Caco-2 (cell line): ENCODE measurements at regions not wholly inside any gene's neighbourhood (a gene's known extent, or its start where the extent isn't known, plus 50 kb on each side); places are given as distances from the start of the nearest gene placed in this dataset.

Source experiments
- BruUV-seq: library from RNA; stranded (reverse); fragments of 400-500 nt; replicated peaks from 2 replicates; lab custom pipeline; 2021; lab: Mats Ljungman, UMichigan
- CTCF ChIA-PET: fragments of 300-600 bp; sonication (Branson Sonifier 250); formaldehyde crosslinking; loops from one replicate; lab custom pipeline; 2022; ENCODE audit warnings: antibody characterized with exemption; lab: Charles Lee
- POLR2A ChIA-PET: fragments of 300-600 bp; sonication (Branson Sonifier 250); formaldehyde crosslinking; loops from one replicate; lab custom pipeline; 2022; ENCODE audit warnings: antibody characterized with exemption; lab: Charles Lee
- DNase-seq, 2 experiments: peaks; one replicate each; pipeline versions ENCODE4 v3.0.0 to v3.0.0-alpha.2; 2020 to 2022
- H3K27me3 ChIP-seq: replicated peaks from 2 replicates; pipeline ENCODE4 v1.6.0; 2011; ENCODE audit warnings: low read length; ENCODE audit not compliant: control insufficient read depth, insufficient read depth
- H3K36me3 ChIP-seq: 2 replicates; pipeline ENCODE4 v1.5.1; 2011; ENCODE audit warnings: low read length; ENCODE audit not compliant: control insufficient read depth, insufficient read depth
- H3K4me1 ChIP-seq: fragments of 250-450 bp; sonication (Bioruptor Pico); 2 replicates; pipeline ENCODE4 v1.5.1; 2020; ENCODE audit warnings: mild to moderate bottlenecking
- H3K4me3 ChIP-seq: 2 replicates; pipeline ENCODE4 v1.5.1; 2011; ENCODE audit warnings: low read depth, mild to moderate bottlenecking, control low read depth, low read length
- H3K9me3 ChIP-seq: fragments of 250-450 bp; sonication (Bioruptor Pico); 2 replicates; pipeline ENCODE4 v1.5.1; 2020; ENCODE audit warnings: mild to moderate bottlenecking, moderate library complexity
- H3K27ac Mint-ChIP-seq: one replicate; pipeline ENCODE4 v1.8.0; 2022; ENCODE audit warnings: mixed read lengths; ENCODE audit not compliant: unreplicated experiment
- H3K27me3 Mint-ChIP-seq: one replicate; pipeline ENCODE4 v1.8.0; 2022; ENCODE audit warnings: mixed read lengths; ENCODE audit not compliant: insufficient read depth, unreplicated experiment
- H3K36me3 Mint-ChIP-seq: one replicate; pipeline ENCODE4 v1.8.0; 2022; ENCODE audit warnings: mild to moderate bottlenecking, mixed read lengths; ENCODE audit not compliant: insufficient read depth, unreplicated experiment
- H3K4me1 Mint-ChIP-seq: one replicate; pipeline ENCODE4 v1.8.0; 2022; ENCODE audit warnings: low read depth, mixed read lengths; ENCODE audit not compliant: unreplicated experiment
- H3K4me3 Mint-ChIP-seq: one replicate; pipeline ENCODE4 v1.8.0; 2022; ENCODE audit warnings: mild to moderate bottlenecking, moderate library complexity, mixed read lengths; ENCODE audit not compliant: unreplicated experiment
- H3K9me3 Mint-ChIP-seq: one replicate; pipeline ENCODE4 v1.8.0; 2022; ENCODE audit warnings: mixed read lengths; ENCODE audit not compliant: unreplicated experiment
- CTCF ChIP-seq, 2 experiments: fragments of 200-600 bp in 1 of 2; IDR thresholded peaks; 1 replicate in 1 of 2; 2 replicates in 1 of 2; pipeline versions ENCODE4 v1.5.1 to v1.8.0; 2011 to 2022; ENCODE audit warnings: antibody characterized with exemption in 1 of 2, control low read depth in 1 of 2, inconsistent platforms in 1 of 2, low read depth in 1 of 2, low read length in 1 of 2, mild to moderate bottlenecking in 1 of 2, moderate library complexity in 1 of 2; ENCODE audit not compliant: insufficient read depth in 1 of 2, severe bottlenecking in 1 of 2, unreplicated experiment in 1 of 2
- intact Hi-C: fragments of 100-400 bp; cut with micrococcal nuclease; formaldehyde crosslinking; loops from one replicate; pipeline ENCODE4 v1.10.0; 2022; ENCODE audit not compliant: unreplicated experiment

GRCh38 chr2:150357770-150358467 lies 129.5 kb downstream of the RND3 start:
- TF ChIP-seq CTCF (IDR thresholded peaks at IDR 0.05; ENCODE audit: insufficient read depth in 1 of 2, low read depth in 1 of 2, low read length in 1 of 2, severe bottlenecking in 1 of 2, unreplicated experiment in 1 of 2) = no peak
- Mint-ChIP-seq H3K36me3 (no peaks in the 10 kb centered on the region), H3K9me3 (no peaks in the 10 kb centered on the region), H3K27me3 (no peaks in the 10 kb centered on the region), H3K27ac (peak overlapping the region; percentile 33), H3K4me3 (no peak overlapping the region), H3K4me1 (peaks cover 15% of the 10 kb centered on the region)
- intact Hi-C loops = no loop called here
- no peak for DNase-seq
- Histone ChIP-seq H3K4me1 (peaks cover 10% of the 10 kb centered on the region), H3K27me3 (no peaks in the 10 kb centered on the region), H3K9me3 (no peaks in the 10 kb centered on the region), H3K36me3 (no peaks in the 10 kb centered on the region), H3K4me3 (no peak overlapping the region)
- BruUV-seq = no TSS peak
- ChIA-PET CTCF (interaction anchor here (0.6 kb wide), 1 partner anchor 47 kb away, joined by 3 read pairs; no protein-coding TSS in a partner anchor), POLR2A (interaction anchor here (0.5 kb wide), 1 partner anchor 129 kb away, joined by 3 read pairs; no protein-coding TSS in a partner anchor)

- Histone ChIP-seq H3K9me3 (no peaks in the 10 kb centered on the region), H3K4me3 (no peak overlapping the region), H3K4me1 (peaks cover 10% of the 10 kb centered on the region), H3K27me3 (no peaks in the 10 kb centered on the region), H3K36me3 (no peaks in the 10 kb centered on the region)
- Mint-ChIP-seq H3K27ac (no peak overlapping the region), H3K9me3 (no peaks in the 10 kb centered on the region), H3K4me1 (peaks cover 11% of the 10 kb centered on the region), H3K36me3 (no peaks in the 10 kb centered on the region), H3K27me3 (no peaks in the 10 kb centered on the region), H3K4me3 (no peak overlapping the region)
- no peak for DNase-seq
- ChIA-PET CTCF (no interaction called here), POLR2A (no interaction called here)
- intact Hi-C loops = no loop called here
- no peak for TF ChIP-seq CTCF (IDR thresholded peaks at IDR 0.05; ENCODE audit: insufficient read depth in 1 of 2, low read depth in 1 of 2, low read length in 1 of 2, severe bottlenecking in 1 of 2, unreplicated experiment in 1 of 2)
- BruUV-seq = no TSS peak
These were observed 132.0 kb downstream of the RND3 start for GRCh38 chr2:150355440-150355839.

- no peak overlapping the region for H3K4me3 ChIP-seq
- Mint-ChIP-seq H3K4me3 (no peak overlapping the region), H3K27me3 (no peaks in the 10 kb centered on the region), H3K9me3 (no peaks in the 10 kb centered on the region), H3K4me1 (peaks cover 10% of the 10 kb centered on the region), H3K36me3 (no peaks in the 10 kb centered on the region), H3K27ac (no peak overlapping the region)
- ChIA-PET CTCF (no interaction called here), POLR2A (no interaction called here)
- H3K36me3 ChIP-seq = no peaks in the 10 kb centered on the region; the same call in 1 of the 2 replicates
- H3K27me3 ChIP-seq = no peaks in the 10 kb centered on the region
- intact Hi-C loops = no loop called here
- H3K4me1 ChIP-seq = peaks cover 9% of the 10 kb centered on the region
- H3K9me3 ChIP-seq = no peaks in the 10 kb centered on the region
- TF ChIP-seq CTCF (IDR thresholded peaks at IDR 0.05; ENCODE audit: insufficient read depth in 1 of 2, low read depth in 1 of 2, low read length in 1 of 2, severe bottlenecking in 1 of 2, unreplicated experiment in 1 of 2) = no peak
- no TSS peak for BruUV-seq
- DNase-seq = no peak
These were observed 134.1 kb downstream of the RND3 start for GRCh38 chr2:150353376-150353775.
